CD4-positive, alpha-beta memory T cell (primary cell): ENCODE measurements at regions not wholly inside any gene's neighbourhood (a gene's known extent, or its start where the extent isn't known, plus 50 kb on each side); places are given as distances from the start of the nearest gene placed in this dataset.

ENCODE experiments used
- CTCF ChIA-PET: fragments of 350-600 bp; sonication (Branson Sonifier 250); formaldehyde crosslinking; loops from one replicate; lab custom pipeline; 2021; ENCODE audit warnings: inconsistent platforms; ENCODE audit not compliant: partially characterized antibody; lab: Charles Lee
- POLR2A ChIA-PET: fragments of 350-600 bp; sonication (Branson Sonifier 250); formaldehyde crosslinking; loops from one replicate; lab custom pipeline; 2021; ENCODE audit not compliant: partially characterized antibody; lab: Charles Lee
- DNase-seq, 5 donors: peaks; one replicate each; pipeline versions ENCODE4 v3.0.0 to v3.0.0-alpha.2; 2020 to 2022; ENCODE audit warnings: mixed read lengths in 1 of 5
- H3K27ac ChIP-seq: one replicate; pipeline ENCODE4 v1.7.0; 2013; ENCODE audit warnings: low read depth, low read length
- H3K27me3 ChIP-seq: 2 replicates; pipeline ENCODE4 v1.7.0; 2013; ENCODE audit warnings: mild to moderate bottlenecking, low read length, moderate library complexity; ENCODE audit not compliant: insufficient read depth
- H3K36me3 ChIP-seq: 2 replicates; pipeline ENCODE4 v1.7.0; 2013; ENCODE audit warnings: mild to moderate bottlenecking, low read length, moderate library complexity; ENCODE audit not compliant: insufficient read depth
- H3K4me1 ChIP-seq: 2 replicates; pipeline ENCODE4 v1.7.0; 2013; ENCODE audit warnings: mild to moderate bottlenecking, low read length, moderate library complexity; ENCODE audit not compliant: insufficient read depth
- H3K4me3 ChIP-seq, 2 donors: one replicate each; pipeline ENCODE4 v1.7.0; 2013; ENCODE audit warnings: low read length in 2 of 2, mild to moderate bottlenecking in 1 of 2
- H3K9me3 ChIP-seq, 2 donors: one replicate each; pipeline ENCODE4 v1.7.0; 2013; ENCODE audit warnings: low read length in 2 of 2, control low read depth in 1 of 2; ENCODE audit not compliant: control insufficient read depth in 1 of 2
- H3K27ac Mint-ChIP-seq, 7 donors: one replicate each; pipeline ENCODE4 v1.8.0; 2020 to 2021; ENCODE audit warnings: mixed read lengths in 7 of 7, mild to moderate bottlenecking in 6 of 7, inconsistent platforms in 3 of 7, moderate library complexity in 3 of 7
- H3K27me3 Mint-ChIP-seq, 2 donors: one replicate each; pipeline ENCODE4 v1.8.0; 2020 to 2021; ENCODE audit warnings: mixed read lengths in 2 of 2
- H3K36me3 Mint-ChIP-seq, 2 donors: one replicate each; pipeline ENCODE4 v1.8.0; 2020 to 2021; ENCODE audit warnings: mixed read lengths in 2 of 2, inconsistent platforms in 1 of 2, mild to moderate bottlenecking in 1 of 2
- H3K4me1 Mint-ChIP-seq, 4 donors: one replicate each; pipeline ENCODE4 v1.8.0; 2020 to 2021; ENCODE audit warnings: mixed read lengths in 4 of 4, mild to moderate bottlenecking in 1 of 4
- H3K4me3 Mint-ChIP-seq, 8 donors: one replicate each; pipeline ENCODE4 v1.8.0; 2020 to 2021; ENCODE audit warnings: mixed read lengths in 8 of 8, mild to moderate bottlenecking in 7 of 8, moderate library complexity in 6 of 8, inconsistent platforms in 3 of 8
- H3K9me3 Mint-ChIP-seq, 8 donors: one replicate each; pipeline ENCODE4 v1.8.0; 2020 to 2021; ENCODE audit warnings: mixed read lengths in 8 of 8, mild to moderate bottlenecking in 5 of 8, inconsistent platforms in 3 of 8, moderate library complexity in 1 of 8
- intact Hi-C: fragments of 100-400 bp; cut with micrococcal nuclease; formaldehyde crosslinking; loops from one replicate; pipeline ENCODE4 v1.15.1; 2023

DNA sequence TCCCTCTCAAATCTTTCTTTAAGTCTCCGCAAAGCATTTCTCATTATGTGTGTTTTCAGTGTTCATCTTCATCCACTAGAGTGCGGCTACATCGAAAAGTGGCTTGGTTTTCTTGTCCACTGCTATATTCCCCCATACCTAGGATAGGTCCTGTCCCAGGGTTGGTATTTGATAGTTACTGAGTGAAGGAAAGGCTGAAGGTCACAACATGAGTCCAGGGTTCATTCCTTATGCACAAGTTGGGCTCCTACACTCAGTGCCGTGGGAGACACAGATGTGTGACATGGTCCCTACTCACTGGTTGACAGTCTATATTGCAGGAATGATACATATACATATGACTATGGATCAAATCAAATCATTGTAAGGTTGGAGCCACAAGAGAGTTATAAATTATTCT lies 55.4 kb upstream of the RELL1 start:
- peaks cover 0 to 1% (median 0%) of the 10 kb centered on the region in 8 donors for H3K9me3 Mint-ChIP-seq
- no peaks in the 10 kb centered on the region for H3K36me3 ChIP-seq
- H3K4me1 ChIP-seq = no peaks in the 10 kb centered on the region
- H3K27ac ChIP-seq = no peak overlapping the region
- DNase-seq = no peak
- no peaks in the 10 kb centered on the region for H3K9me3 ChIP-seq
- no peaks in the 10 kb centered on the region for H3K4me1 Mint-ChIP-seq
- no peaks in the 10 kb centered on the region for H3K36me3 Mint-ChIP-seq
- peak overlapping the region in 1 of 7 donors; percentile 6 for H3K27ac Mint-ChIP-seq
- ChIA-PET CTCF (interaction anchor here (1.1 to 1.5 kb wide), 3 partner anchors 10 to 139 kb away, joined by 3 to 4 read pairs (median 3); no protein-coding TSS in a partner anchor), POLR2A (no interaction called here)
- no peaks in the 10 kb centered on the region for H3K27me3 ChIP-seq
- intact Hi-C loops = no loop called here
- no peak overlapping the region for H3K4me3 ChIP-seq
- H3K4me3 Mint-ChIP-seq = no peak overlapping the region
- H3K27me3 Mint-ChIP-seq = peaks cover 2 to 8% of the 10 kb centered on the region in 2 donors

DNA sequence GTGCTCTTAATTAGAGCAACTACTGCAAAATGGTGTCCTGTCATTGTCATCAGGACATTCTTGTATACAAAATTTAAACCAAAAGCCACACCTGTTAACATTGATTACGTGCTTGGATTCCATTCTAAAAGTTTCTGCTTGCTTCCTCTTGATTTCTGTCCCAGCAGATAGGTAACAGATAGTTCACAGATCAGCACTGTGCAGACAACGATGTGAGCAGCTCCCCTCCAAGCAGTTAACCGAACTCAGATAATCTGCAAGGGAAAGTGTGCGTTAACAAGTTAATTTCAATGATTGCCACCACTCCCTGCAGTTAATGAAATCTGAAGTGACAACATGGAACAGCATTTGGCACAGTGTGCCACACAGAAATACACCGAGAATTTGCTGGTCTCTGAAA lies 54.4 kb upstream of the RELL1 start:
- Histone ChIP-seq H3K4me1 (no peaks in the 10 kb centered on the region), H3K27me3 (no peaks in the 10 kb centered on the region), H3K4me3 (no peak overlapping the region), H3K27ac (no peak overlapping the region), H3K9me3 (no peaks in the 10 kb centered on the region), H3K36me3 (no peaks in the 10 kb centered on the region)
- Mint-ChIP-seq H3K9me3 (peaks cover 0 to 1% (median 0%) of the 10 kb centered on the region in 8 donors), H3K4me1 (no peaks in the 10 kb centered on the region), H3K36me3 (no peaks in the 10 kb centered on the region), H3K27ac (no peak overlapping the region), H3K27me3 (peaks cover 2 to 8% of the 10 kb centered on the region in 2 donors), H3K4me3 (no peak overlapping the region)
- ChIA-PET CTCF (interaction anchor here (1.5 kb wide), 1 partner anchor 9 kb away, joined by 4 read pairs; no protein-coding TSS in a partner anchor), POLR2A (no interaction called here)
- intact Hi-C loops = no loop called here
- DNase-seq = no peak

DNA sequence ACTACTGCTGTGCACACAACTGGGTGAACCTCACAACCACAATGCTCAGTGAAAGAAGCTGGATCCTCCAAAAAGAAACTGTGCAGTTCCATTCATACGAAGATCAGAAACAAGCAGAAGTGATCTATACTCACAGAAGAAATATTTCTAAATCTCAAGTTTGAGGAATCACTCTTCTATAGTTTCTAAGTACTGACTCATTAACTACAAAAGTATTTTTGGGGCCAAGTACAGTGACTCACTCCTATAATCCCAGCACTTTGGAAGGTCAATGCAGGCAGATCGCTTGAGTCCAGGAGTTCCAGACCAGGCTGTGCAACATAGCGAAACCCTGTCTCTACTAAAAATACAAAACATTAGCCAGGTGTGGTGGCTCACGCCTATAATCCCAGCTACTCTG lies 51.3 kb upstream of the RELL1 start:
- H3K36me3 Mint-ChIP-seq = no peaks in the 10 kb centered on the region
- no peak overlapping the region for H3K27ac Mint-ChIP-seq
- H3K4me3 Mint-ChIP-seq = no peak overlapping the region
- POLR2A ChIA-PET = no interaction called here
- H3K4me1 Mint-ChIP-seq = no peaks in the 10 kb centered on the region
- Histone ChIP-seq H3K4me1 (no peaks in the 10 kb centered on the region), H3K27ac (no peak overlapping the region), H3K36me3 (no peaks in the 10 kb centered on the region), H3K27me3 (no peaks in the 10 kb centered on the region), H3K4me3 (no peak overlapping the region), H3K9me3 (no peaks in the 10 kb centered on the region)
- no peak for DNase-seq
- peaks cover 2 to 6% of the 10 kb centered on the region in 2 donors for H3K27me3 Mint-ChIP-seq
- CTCF ChIA-PET = no interaction called here
- intact Hi-C loops = no loop called here
- H3K9me3 Mint-ChIP-seq = no peaks in the 10 kb centered on the region
